ENCODE measurements at regions not wholly inside any gene's neighbourhood (a gene's known extent, or its start where the extent isn't known, plus 50 kb on each side); places are given as distances from the start of the nearest gene placed in this dataset.

GRCh38 chr4:106681381-106681921 lies 312.9 kb upstream of the GIMD1 start:
- Mint-ChIP-seq H3K36me3 (ENCODE audit: low read depth) (no peaks in the 10 kb centered on the region), H3K27me3 (no peaks in the 10 kb centered on the region), H3K4me3 (no peak overlapping the region), H3K9me3 (peaks cover 14% of the 10 kb centered on the region), H3K27ac (no peak overlapping the region), H3K4me1 (ENCODE audit: low read depth) (peaks cover 10% of the 10 kb centered on the region)
- intact Hi-C loops (cut with micrococcal nuclease): no loop called here

GRCh38 chr4:106679063-106679462 lies 310.5 kb upstream of the GIMD1 start:
- H3K4me3 Mint-ChIP-seq: no peak overlapping the region
- H3K36me3 Mint-ChIP-seq (ENCODE audit: low read depth): no peaks in the 10 kb centered on the region
- no peaks in the 10 kb centered on the region for H3K27me3 Mint-ChIP-seq
- peaks cover 11% of the 10 kb centered on the region for H3K9me3 Mint-ChIP-seq
- peaks cover 15% of the 10 kb centered on the region for H3K4me1 Mint-ChIP-seq (ENCODE audit: low read depth)
- intact Hi-C loops (cut with micrococcal nuclease): no loop called here
- no peak overlapping the region for H3K27ac Mint-ChIP-seq

GRCh38 chr4:106677213-106677612 lies 308.6 kb upstream of the GIMD1 start:
- intact Hi-C loops (cut with micrococcal nuclease): no loop called here
- peaks cover 15% of the 10 kb centered on the region for H3K9me3 Mint-ChIP-seq
- no peaks in the 10 kb centered on the region for H3K36me3 Mint-ChIP-seq (ENCODE audit: low read depth)
- H3K27me3 Mint-ChIP-seq: no peaks in the 10 kb centered on the region
- H3K27ac Mint-ChIP-seq: no peak overlapping the region
- H3K4me1 Mint-ChIP-seq (ENCODE audit: low read depth): peaks cover 15% of the 10 kb centered on the region
- H3K4me3 Mint-ChIP-seq: no peak overlapping the region

- peaks cover 15% of the 10 kb centered on the region for H3K9me3 Mint-ChIP-seq
- H3K36me3 Mint-ChIP-seq (ENCODE audit: low read depth): no peaks in the 10 kb centered on the region
- H3K27me3 Mint-ChIP-seq: no peaks in the 10 kb centered on the region
- intact Hi-C loops (cut with micrococcal nuclease): no loop called here
- H3K4me1 Mint-ChIP-seq (ENCODE audit: low read depth): peaks cover 15% of the 10 kb centered on the region
- no peak overlapping the region for H3K27ac Mint-ChIP-seq
- no peak overlapping the region for H3K4me3 Mint-ChIP-seq
These were observed 307.8 kb upstream of the GIMD1 start for GRCh38 chr4:106676173-106676921.

- H3K27ac Mint-ChIP-seq: no peak overlapping the region
- no peak overlapping the region for H3K4me3 Mint-ChIP-seq
- H3K9me3 Mint-ChIP-seq: peaks cover 8% of the 10 kb centered on the region
- H3K4me1 Mint-ChIP-seq (ENCODE audit: low read depth): peaks cover 17% of the 10 kb centered on the region
- H3K27me3 Mint-ChIP-seq: peaks cover 1% of the 10 kb centered on the region
- intact Hi-C loops (cut with micrococcal nuclease): no loop called here
- H3K36me3 Mint-ChIP-seq (ENCODE audit: low read depth): no peaks in the 10 kb centered on the region
These were observed 303.1 kb upstream of the GIMD1 start for GRCh38 chr4:106671716-106672115.

GRCh38 chr4:106670976-106671375 lies 302.4 kb upstream of the GIMD1 start:
- no peak overlapping the region for H3K27ac Mint-ChIP-seq
- peaks cover 14% of the 10 kb centered on the region for H3K4me1 Mint-ChIP-seq (ENCODE audit: low read depth)
- H3K9me3 Mint-ChIP-seq: peaks cover 8% of the 10 kb centered on the region
- H3K27me3 Mint-ChIP-seq: peaks cover 1% of the 10 kb centered on the region
- no peak overlapping the region for H3K4me3 Mint-ChIP-seq
- intact Hi-C loops (cut with micrococcal nuclease): no loop called here
- no peaks in the 10 kb centered on the region for H3K36me3 Mint-ChIP-seq (ENCODE audit: low read depth)

DNA sequence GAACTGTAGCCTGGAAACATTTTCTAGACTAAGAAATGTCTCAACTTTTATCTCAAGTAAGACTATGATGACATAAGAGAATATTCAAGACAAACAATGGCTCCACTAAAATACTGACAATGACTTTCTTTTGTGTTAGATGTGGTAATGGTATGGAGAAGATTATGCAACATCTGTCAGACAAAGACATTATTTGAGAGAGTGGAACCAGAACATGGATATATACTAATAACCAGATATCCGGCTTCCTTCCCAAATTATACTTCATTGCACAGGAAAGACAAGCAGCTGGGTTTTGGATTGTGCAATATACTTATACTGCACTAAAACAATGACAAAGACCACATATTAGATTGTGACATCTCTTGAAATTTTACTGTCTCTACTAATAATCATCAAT lies 290.8 kb upstream of the GIMD1 start:
- intact Hi-C loops (cut with micrococcal nuclease): no loop called here
- Mint-ChIP-seq H3K27me3 (no peaks in the 10 kb centered on the region), H3K27ac (no peak overlapping the region), H3K4me1 (ENCODE audit: low read depth) (peaks cover 8% of the 10 kb centered on the region), H3K4me3 (no peak overlapping the region), H3K36me3 (ENCODE audit: low read depth) (no peaks in the 10 kb centered on the region), H3K9me3 (no peaks in the 10 kb centered on the region)

GRCh38 chr4:106652095-106652494 lies 283.5 kb upstream of the GIMD1 start:
- H3K4me3 Mint-ChIP-seq: no peak overlapping the region
- intact Hi-C loops (cut with micrococcal nuclease): no loop called here
- peaks cover 9% of the 10 kb centered on the region for H3K9me3 Mint-ChIP-seq
- no peaks in the 10 kb centered on the region for H3K4me1 Mint-ChIP-seq (ENCODE audit: low read depth)
- H3K27ac Mint-ChIP-seq: no peak overlapping the region
- H3K36me3 Mint-ChIP-seq (ENCODE audit: low read depth): no peaks in the 10 kb centered on the region
- peaks cover 2% of the 10 kb centered on the region for H3K27me3 Mint-ChIP-seq

DNA sequence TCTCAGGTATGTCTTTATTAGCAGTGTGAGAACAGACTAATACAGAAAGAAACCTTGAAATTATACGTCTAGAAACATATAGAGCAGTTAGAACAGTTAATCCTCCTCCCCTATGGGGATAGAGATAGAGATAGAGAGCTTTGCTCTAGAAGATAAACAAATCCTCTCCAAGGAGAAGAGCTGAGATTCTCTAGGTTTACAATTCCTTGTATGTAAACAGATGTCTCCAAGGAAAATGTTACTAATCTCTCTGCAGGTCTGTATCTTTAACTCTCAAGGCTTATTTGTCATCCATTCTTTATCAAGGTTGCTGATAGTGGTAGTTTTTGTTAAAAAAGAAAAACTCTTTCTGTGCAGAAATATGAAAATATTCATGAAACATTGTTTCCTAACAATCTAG lies 282.1 kb upstream of the GIMD1 start:
- H3K4me3 Mint-ChIP-seq: no peak overlapping the region
- intact Hi-C loops (cut with micrococcal nuclease): no loop called here
- no peaks in the 10 kb centered on the region for H3K4me1 Mint-ChIP-seq (ENCODE audit: low read depth)
- H3K9me3 Mint-ChIP-seq: peaks cover 9% of the 10 kb centered on the region
- H3K36me3 Mint-ChIP-seq (ENCODE audit: low read depth): no peaks in the 10 kb centered on the region
- H3K27me3 Mint-ChIP-seq: peaks cover 4% of the 10 kb centered on the region
- no peak overlapping the region for H3K27ac Mint-ChIP-seq

DNA sequence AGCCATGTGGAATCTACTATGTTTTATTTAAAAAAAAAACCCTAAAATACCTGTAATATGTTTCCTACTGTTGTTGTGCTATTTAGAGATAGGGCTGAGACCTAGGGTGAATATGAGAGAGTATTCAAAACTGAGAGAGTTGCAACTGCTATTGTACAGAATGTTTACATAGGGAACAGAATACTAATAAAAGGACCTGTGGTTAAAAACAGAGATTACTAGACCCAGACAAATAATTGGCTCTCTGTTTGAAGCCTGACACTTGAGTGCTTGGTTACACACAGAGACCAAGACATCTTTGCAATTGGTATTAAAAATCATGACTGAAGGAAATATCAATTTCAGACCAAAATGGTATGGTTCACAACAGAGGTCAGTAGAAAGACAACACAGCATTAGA lies 278.9 kb upstream of the GIMD1 start:
- Mint-ChIP-seq H3K36me3 (ENCODE audit: low read depth) (no peaks in the 10 kb centered on the region), H3K4me1 (ENCODE audit: low read depth) (no peaks in the 10 kb centered on the region), H3K9me3 (peaks cover 9% of the 10 kb centered on the region), H3K27me3 (peaks cover 2% of the 10 kb centered on the region), H3K4me3 (no peak overlapping the region), H3K27ac (no peak overlapping the region)
- intact Hi-C loops (cut with micrococcal nuclease): no loop called here

DNA sequence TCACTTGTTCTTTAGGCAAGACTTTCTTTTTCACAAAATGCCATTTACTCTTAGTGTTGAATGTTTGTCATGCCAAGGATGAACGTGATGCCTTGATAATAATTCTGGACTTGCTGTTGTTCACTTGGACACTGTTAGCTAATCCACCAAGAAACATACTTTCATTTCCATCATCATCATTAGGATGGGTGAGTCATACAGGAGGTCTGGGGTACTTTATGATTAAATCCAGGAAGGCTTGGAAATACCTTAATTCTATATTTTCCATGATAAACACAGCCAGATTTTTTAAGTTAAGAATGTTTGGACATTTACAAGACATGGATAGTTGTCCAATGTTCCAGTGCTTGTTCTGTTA lies 260.7 kb upstream of the GIMD1 start:
- no peaks in the 10 kb centered on the region for H3K36me3 Mint-ChIP-seq (ENCODE audit: low read depth)
- H3K9me3 Mint-ChIP-seq: no peaks in the 10 kb centered on the region
- H3K4me1 Mint-ChIP-seq (ENCODE audit: low read depth): no peaks in the 10 kb centered on the region
- no peak overlapping the region for H3K27ac Mint-ChIP-seq
- intact Hi-C loops (cut with micrococcal nuclease): no loop called here
- H3K27me3 Mint-ChIP-seq: no peaks in the 10 kb centered on the region
- H3K4me3 Mint-ChIP-seq: no peak overlapping the region

GRCh38 chr4:106628586-106629267 lies 260.1 kb upstream of the GIMD1 start:
- Mint-ChIP-seq H3K9me3 (no peaks in the 10 kb centered on the region), H3K4me1 (ENCODE audit: low read depth) (no peaks in the 10 kb centered on the region), H3K27ac (no peak overlapping the region), H3K4me3 (no peak overlapping the region), H3K36me3 (ENCODE audit: low read depth) (no peaks in the 10 kb centered on the region), H3K27me3 (no peaks in the 10 kb centered on the region)
- intact Hi-C loops (cut with micrococcal nuclease): no loop called here

DNA sequence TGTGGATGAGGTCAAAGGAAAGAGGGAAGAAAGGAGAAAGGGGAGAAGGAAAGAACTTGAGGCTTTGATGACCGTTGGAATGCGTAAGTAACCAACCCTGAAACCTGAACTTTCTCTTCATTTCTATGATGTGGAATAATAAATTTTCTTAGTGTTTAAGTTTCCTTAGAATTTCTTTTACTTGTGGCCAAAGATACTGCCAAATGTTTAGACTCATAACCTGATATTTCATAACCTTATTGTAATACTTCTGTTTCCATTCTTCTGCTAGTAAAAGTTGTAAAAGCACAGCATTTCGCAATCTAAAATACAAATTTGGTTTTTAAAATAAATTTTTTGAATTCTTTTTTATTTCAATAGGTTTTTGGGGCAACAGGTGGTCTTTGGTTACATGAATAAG lies 258.5 kb upstream of the GIMD1 start:
- H3K4me1 Mint-ChIP-seq (ENCODE audit: low read depth): no peaks in the 10 kb centered on the region
- no peaks in the 10 kb centered on the region for H3K9me3 Mint-ChIP-seq

DNA sequence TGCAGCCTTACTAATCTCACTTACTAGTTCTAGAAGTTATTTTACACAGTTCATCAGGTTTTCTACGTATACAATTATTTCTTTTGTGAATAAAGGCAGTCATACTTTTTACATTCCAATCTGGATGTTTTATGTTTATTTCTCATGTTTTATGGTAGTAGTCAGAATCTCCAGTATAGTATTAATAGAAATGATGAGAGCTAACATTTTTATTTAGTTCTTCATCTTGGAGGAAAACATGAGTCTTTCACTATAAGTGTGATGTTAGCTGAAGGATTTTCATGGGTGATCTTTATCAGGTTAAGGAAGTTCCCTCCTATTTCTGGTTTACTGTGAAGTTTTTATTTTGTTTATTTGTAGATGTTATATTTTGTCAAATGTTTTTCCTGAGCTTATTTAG lies 256.1 kb upstream of the GIMD1 start:
- Mint-ChIP-seq H3K36me3 (ENCODE audit: low read depth) (no peaks in the 10 kb centered on the region), H3K27me3 (no peaks in the 10 kb centered on the region), H3K9me3 (no peaks in the 10 kb centered on the region), H3K27ac (no peak overlapping the region), H3K4me1 (ENCODE audit: low read depth) (no peaks in the 10 kb centered on the region), H3K4me3 (no peak overlapping the region)
- intact Hi-C loops (cut with micrococcal nuclease): no loop called here

More for the DNA sequence above, 258.5 kb upstream of the GIMD1 start:
- Mint-ChIP-seq H3K27ac (no peak overlapping the region), H3K36me3 (ENCODE audit: low read depth) (no peaks in the 10 kb centered on the region), H3K4me3 (no peak overlapping the region), H3K27me3 (no peaks in the 10 kb centered on the region)
- intact Hi-C loops (cut with micrococcal nuclease): no loop called here

Measured in dendritic cell treated with granulocyte-macrophage colony-stimulating factor and Interleukin-4, amounts not matched to agents 40 ng/mL and 50 ng/mL, for 4 days (primary cell).